ENCODE measurements at regions not wholly inside any gene's neighbourhood (a gene's known extent, or its start where the extent isn't known, plus 50 kb on each side); places are given as distances from the start of the nearest gene placed in this dataset.

DNA sequence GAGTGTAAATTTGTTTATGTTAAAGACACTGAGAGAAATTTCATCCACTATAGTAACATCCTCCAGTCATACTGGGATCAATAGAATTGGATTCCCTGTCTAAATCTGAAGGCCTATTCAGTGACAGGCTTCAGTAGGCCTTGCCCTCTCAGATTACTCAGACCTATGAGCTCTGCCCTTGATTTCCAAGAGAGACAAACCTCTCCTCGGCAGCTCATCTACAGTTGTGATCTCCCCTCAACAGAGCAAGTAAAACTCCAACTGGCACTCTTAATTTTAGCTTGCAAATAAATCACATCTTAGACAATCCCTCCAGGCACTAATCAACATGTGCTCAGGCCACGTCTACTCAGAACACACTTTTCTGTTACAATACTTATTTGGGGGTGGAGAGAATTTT lies 1191.4 kb upstream of the PHF14 start:
- no peak for TF ChIP-seq EZH2 (optimal IDR thresholded peaks at IDR 0.05; ENCODE audit: low read depth, low read length)
- TF ChIP-seq, protein P1, sequence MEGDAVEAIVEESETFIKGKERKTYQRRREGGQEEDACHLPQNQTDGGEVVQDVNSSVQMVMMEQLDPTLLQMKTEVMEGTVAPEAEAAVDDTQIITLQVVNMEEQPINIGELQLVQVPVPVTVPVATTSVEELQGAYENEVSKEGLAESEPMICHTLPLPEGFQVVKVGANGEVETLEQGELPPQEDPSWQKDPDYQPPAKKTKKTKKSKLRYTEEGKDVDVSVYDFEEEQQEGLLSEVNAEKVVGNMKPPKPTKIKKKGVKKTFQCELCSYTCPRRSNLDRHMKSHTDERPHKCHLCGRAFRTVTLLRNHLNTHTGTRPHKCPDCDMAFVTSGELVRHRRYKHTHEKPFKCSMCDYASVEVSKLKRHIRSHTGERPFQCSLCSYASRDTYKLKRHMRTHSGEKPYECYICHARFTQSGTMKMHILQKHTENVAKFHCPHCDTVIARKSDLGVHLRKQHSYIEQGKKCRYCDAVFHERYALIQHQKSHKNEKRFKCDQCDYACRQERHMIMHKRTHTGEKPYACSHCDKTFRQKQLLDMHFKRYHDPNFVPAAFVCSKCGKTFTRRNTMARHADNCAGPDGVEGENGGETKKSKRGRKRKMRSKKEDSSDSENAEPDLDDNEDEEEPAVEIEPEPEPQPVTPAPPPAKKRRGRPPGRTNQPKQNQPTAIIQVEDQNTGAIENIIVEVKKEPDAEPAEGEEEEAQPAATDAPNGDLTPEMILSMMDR (IDR thresholded peaks at IDR 0.05; ENCODE audit: low read length), result no peak

All from MM.1S (cell line).